Epithelial cell of proximal tubule (primary cell): ENCODE measurements at regions not wholly inside any gene's neighbourhood (a gene's known extent, or its start where the extent isn't known, plus 50 kb on each side); places are given as distances from the start of the nearest gene placed in this dataset.

Source experiments
- DNase-seq: peaks from one replicate; pipeline ENCODE4 v3.0.0-alpha.2; 2011; ENCODE audit warnings: low read depth
- H3K4me3 ChIP-seq: 2 replicates; pipeline ENCODE4 v1.5.1; 2011; ENCODE audit warnings: low read depth, mild to moderate bottlenecking, low read length
- TF ChIP-seq, protein P1 (sequence below): conservative IDR thresholded peaks from 2 replicates; pipeline ENCODE4 v1.5.1; 2012; ENCODE audit warnings: low read depth, mild to moderate bottlenecking, low read length

- no peak overlapping the region for H3K4me3 ChIP-seq
- TF ChIP-seq, protein P1, sequence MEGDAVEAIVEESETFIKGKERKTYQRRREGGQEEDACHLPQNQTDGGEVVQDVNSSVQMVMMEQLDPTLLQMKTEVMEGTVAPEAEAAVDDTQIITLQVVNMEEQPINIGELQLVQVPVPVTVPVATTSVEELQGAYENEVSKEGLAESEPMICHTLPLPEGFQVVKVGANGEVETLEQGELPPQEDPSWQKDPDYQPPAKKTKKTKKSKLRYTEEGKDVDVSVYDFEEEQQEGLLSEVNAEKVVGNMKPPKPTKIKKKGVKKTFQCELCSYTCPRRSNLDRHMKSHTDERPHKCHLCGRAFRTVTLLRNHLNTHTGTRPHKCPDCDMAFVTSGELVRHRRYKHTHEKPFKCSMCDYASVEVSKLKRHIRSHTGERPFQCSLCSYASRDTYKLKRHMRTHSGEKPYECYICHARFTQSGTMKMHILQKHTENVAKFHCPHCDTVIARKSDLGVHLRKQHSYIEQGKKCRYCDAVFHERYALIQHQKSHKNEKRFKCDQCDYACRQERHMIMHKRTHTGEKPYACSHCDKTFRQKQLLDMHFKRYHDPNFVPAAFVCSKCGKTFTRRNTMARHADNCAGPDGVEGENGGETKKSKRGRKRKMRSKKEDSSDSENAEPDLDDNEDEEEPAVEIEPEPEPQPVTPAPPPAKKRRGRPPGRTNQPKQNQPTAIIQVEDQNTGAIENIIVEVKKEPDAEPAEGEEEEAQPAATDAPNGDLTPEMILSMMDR, result no peak
- DNase-seq, result no peak
These were observed 104.2 kb upstream of the MAP4K3 start for GRCh38 chr2:39541011-39541930.

- TF ChIP-seq, protein P1, result no peak
- DNase-seq, result no peak
- H3K4me3 ChIP-seq, result no peak overlapping the region
These were observed 105.4 kb upstream of the MAP4K3 start for GRCh38 chr2:39542523-39542922.

- TF ChIP-seq, protein P1, result no peak
- no peak overlapping the region for H3K4me3 ChIP-seq
- no peak for DNase-seq
These were observed 108.9 kb upstream of the MAP4K3 start for GRCh38 chr2:39545957-39546356.

- TF ChIP-seq, protein P1, result no peak
- DNase-seq, result no peak
- no peak overlapping the region for H3K4me3 ChIP-seq
These were observed 109.3 kb upstream of the MAP4K3 start for GRCh38 chr2:39546409-39546808.

GRCh38 chr2:39546937-39547336 is 109.9 kb upstream of the MAP4K3 start:
- no peak for DNase-seq
- TF ChIP-seq, protein P1, result no peak
- no peak overlapping the region for H3K4me3 ChIP-seq

DNA sequence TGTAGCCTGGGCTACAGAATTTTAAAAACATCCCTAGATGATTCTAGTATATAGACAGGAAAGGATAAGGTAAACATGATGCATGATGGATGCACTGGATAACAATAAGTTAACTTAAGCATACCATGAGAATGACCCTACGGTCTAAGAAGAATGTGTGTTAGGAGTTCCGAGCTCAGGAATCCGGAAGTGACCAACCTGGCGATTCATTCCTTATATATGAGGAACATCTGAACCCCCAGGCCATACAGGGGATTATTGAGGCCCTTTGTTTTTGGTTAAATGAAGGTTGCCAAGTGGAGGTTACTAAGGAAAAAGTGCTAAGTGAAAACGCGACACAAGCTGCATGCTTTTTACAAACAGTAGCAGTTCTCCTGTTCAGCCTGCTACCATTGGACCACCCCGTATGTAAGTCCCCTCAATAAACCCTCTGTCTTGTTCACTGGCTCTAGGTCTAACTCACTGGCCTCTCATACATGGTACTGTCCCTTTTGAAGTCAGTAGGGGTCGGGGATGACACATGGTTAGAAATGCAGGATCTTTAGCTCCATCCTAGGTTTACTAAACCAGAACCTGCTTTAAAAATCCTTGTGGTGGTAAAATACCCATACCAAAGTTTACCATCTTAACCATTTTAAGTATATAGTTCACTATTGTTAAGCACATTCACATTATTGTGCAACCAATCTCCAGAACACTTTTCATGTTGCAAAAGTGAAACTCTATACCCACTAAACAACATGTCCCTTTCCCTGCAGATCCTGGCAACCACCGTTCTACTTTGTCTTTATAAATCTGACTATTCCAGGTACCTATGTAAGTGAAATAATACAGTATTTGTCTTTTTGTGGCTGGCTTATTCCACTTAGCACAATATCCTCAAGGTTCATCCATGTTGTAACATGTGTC is 111.0 kb upstream of the MAP4K3 start:
- no peak overlapping the region for H3K4me3 ChIP-seq
- TF ChIP-seq, protein P1, result no peak
- no peak for DNase-seq
